ENCODE measurements at regions not wholly inside any gene's neighbourhood (a gene's known extent, or its start where the extent isn't known, plus 50 kb on each side); places are given as distances from the start of the nearest gene placed in this dataset.

- no peak for DNase-seq (ENCODE audit: low spot score)
- TF ChIP-seq, protein P1, sequence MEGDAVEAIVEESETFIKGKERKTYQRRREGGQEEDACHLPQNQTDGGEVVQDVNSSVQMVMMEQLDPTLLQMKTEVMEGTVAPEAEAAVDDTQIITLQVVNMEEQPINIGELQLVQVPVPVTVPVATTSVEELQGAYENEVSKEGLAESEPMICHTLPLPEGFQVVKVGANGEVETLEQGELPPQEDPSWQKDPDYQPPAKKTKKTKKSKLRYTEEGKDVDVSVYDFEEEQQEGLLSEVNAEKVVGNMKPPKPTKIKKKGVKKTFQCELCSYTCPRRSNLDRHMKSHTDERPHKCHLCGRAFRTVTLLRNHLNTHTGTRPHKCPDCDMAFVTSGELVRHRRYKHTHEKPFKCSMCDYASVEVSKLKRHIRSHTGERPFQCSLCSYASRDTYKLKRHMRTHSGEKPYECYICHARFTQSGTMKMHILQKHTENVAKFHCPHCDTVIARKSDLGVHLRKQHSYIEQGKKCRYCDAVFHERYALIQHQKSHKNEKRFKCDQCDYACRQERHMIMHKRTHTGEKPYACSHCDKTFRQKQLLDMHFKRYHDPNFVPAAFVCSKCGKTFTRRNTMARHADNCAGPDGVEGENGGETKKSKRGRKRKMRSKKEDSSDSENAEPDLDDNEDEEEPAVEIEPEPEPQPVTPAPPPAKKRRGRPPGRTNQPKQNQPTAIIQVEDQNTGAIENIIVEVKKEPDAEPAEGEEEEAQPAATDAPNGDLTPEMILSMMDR (IDR thresholded peaks at IDR 0.05; ENCODE audit: extremely low read depth, missing control alignments), result no peak
Observed at GRCh38 chr3:144636833-144637232, 665.2 kb downstream of the DIPK2A start.

GRCh38 chr3:144638009-144638408 is 666.4 kb downstream of the DIPK2A start:
- TF ChIP-seq, protein P1 (IDR thresholded peaks at IDR 0.05; ENCODE audit: extremely low read depth, missing control alignments), result no peak
- DNase-seq (ENCODE audit: low spot score), result no peak

DNA sequence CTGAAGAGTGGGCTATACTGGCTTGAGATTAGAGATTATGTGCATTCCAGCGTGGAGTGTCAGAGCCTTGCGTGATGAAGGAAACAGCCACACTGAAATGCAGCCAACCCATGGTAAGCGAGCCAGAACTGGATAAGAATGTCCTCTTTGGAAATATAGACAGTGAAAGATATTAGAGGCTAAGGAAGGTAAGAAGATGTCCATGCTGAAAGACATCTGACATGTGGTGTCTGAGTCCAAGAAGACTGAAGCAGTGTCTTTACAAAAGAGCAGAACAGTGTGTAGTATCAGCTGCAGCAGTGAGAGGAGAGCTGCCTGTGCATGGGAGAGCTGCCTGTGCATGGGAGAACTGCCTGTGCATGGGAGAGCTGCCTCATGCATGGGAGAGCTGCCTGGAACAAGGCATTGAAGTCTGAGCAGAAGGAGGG is 672.2 kb downstream of the DIPK2A start:
- no peak for DNase-seq (ENCODE audit: low spot score)
- TF ChIP-seq, protein P1 (IDR thresholded peaks at IDR 0.05; ENCODE audit: extremely low read depth, missing control alignments), result no peak

- DNase-seq (ENCODE audit: low spot score), result no peak
- TF ChIP-seq, protein P1 (IDR thresholded peaks at IDR 0.05; ENCODE audit: extremely low read depth, missing control alignments), result no peak
Observed at GRCh38 chr3:144645300-144645699, 673.7 kb downstream of the DIPK2A start.

DNA sequence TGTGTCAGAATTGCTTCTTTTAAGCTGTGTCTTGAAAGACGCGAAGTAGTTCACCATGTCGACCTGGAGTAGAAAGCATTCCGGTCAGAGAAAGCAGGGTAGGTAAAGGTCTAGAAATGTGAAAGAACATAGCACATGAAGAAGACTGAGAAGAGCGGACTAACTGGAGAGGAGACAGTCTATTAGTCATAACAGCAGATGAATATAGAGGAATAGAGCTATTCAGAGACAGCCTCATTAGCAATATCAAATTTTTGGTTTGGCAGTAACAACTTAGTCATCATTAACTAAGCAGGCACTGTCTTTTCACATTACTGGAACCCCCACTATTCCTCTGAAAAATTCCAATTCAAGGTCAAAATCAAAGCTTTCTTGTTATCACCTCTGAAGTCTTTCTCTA is 678.8 kb downstream of the DIPK2A start:
- TF ChIP-seq, protein P1 (IDR thresholded peaks at IDR 0.05; ENCODE audit: extremely low read depth, missing control alignments), result no peak

DNA sequence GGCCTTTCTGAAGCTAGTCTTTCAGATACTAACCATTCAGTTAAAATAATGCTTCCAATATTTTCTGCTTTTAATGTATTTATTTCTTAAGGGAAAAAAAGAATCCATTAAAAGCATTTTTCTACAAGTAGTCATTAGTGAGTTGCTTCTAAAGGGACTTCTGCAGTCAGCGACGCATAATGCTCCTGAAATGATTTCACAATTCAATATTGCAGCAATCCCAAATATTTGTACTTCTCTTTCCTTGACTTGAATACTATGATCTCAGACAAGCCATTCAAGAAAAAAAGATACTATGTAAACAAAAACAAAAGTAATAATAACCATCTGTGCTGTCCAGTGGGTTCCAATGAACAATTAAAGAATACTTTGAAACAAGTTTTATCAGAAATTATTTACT is 681.0 kb downstream of the DIPK2A start:
- TF ChIP-seq, protein P1 (IDR thresholded peaks at IDR 0.05; ENCODE audit: extremely low read depth, missing control alignments), result no peak
- no peak for DNase-seq (ENCODE audit: low spot score)

More for the DNA sequence above, 678.8 kb downstream of the DIPK2A start:
- no peak for DNase-seq (ENCODE audit: low spot score)

DNA sequence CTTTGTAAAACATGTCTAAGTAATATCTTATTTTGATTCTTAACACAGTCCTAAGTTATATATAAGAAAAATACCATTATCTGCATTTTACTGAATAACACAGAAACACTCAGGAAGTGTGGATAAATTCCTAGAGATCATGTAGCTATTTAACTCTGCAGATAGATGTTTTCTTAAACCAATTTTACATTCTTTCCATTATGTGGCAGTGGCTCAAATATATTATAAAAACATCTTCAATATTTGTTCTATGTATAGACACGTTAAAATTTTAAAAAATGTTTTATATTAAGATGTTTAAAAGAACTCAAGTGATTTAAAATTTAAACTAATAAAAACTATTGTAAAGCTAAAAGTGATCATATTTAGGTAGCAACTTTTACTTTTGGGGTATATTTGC is 683.8 kb downstream of the DIPK2A start:
- TF ChIP-seq, protein P1 (IDR thresholded peaks at IDR 0.05; ENCODE audit: extremely low read depth, missing control alignments), result no peak
- no peak for DNase-seq (ENCODE audit: low spot score)
